H9 (cell line): ENCODE measurements at regions not wholly inside any gene's neighbourhood (a gene's known extent, or its start where the extent isn't known, plus 50 kb on each side); places are given as distances from the start of the nearest gene placed in this dataset.

Experiments used
- DNase-seq: peaks from one replicate; pipeline ENCODE4 v3.0.0-alpha.2; 2017
- H2AFZ ChIP-seq: one replicate; pipeline ENCODE4 v1.6.1; 2013; ENCODE audit warnings: mild to moderate bottlenecking, low read length, control low read depth, moderate library complexity
- H2AK5ac ChIP-seq: 2 replicates; pipeline ENCODE4 v1.6.1; 2013; ENCODE audit warnings: low read length, control low read depth, mixed read lengths; ENCODE audit not compliant: insufficient read length
- H2BK120ac ChIP-seq: one replicate; pipeline ENCODE4 v1.6.1; 2013; ENCODE audit warnings: low read depth, mild to moderate bottlenecking, low read length, control low read depth, inconsistent platforms; ENCODE audit not compliant: poor library complexity, severe bottlenecking
- H2BK12ac ChIP-seq: 2 replicates; pipeline ENCODE4 v1.6.1; 2013; ENCODE audit warnings: low read length, control low read depth, mixed read lengths, low read depth; ENCODE audit not compliant: insufficient read length
- H2BK15ac ChIP-seq: 2 replicates; pipeline ENCODE4 v1.6.1; 2013; ENCODE audit warnings: low read depth, low read length, control low read depth
- H2BK20ac ChIP-seq: one replicate; pipeline ENCODE4 v1.6.1; 2013; ENCODE audit warnings: low read depth, mild to moderate bottlenecking, low read length, control low read depth, inconsistent platforms; ENCODE audit not compliant: poor library complexity, severe bottlenecking
- H2BK5ac ChIP-seq: 2 replicates; pipeline ENCODE4 v1.6.1; 2013; ENCODE audit warnings: low read length, control low read depth, mixed read lengths; ENCODE audit not compliant: insufficient read length
- H3K14ac ChIP-seq: 2 replicates; pipeline ENCODE4 v1.6.1; 2013; ENCODE audit warnings: low read length, control low read depth; ENCODE audit not compliant: insufficient read depth
- H3K18ac ChIP-seq: 2 replicates; pipeline ENCODE4 v1.6.1; 2013; ENCODE audit warnings: low read depth, mild to moderate bottlenecking, mixed read lengths, low read length, control low read depth; ENCODE audit not compliant: insufficient read length
- H3K23ac ChIP-seq: 2 replicates; pipeline ENCODE4 v1.6.1; 2013; ENCODE audit warnings: low read length, control low read depth, mixed read lengths, low read depth; ENCODE audit not compliant: insufficient read length
- H3K23me2 ChIP-seq: 2 replicates; pipeline ENCODE4 v1.6.1; 2013; ENCODE audit warnings: low read depth, mild to moderate bottlenecking, mixed read lengths, low read length, control low read depth; ENCODE audit not compliant: insufficient read length, poor library complexity, severe bottlenecking
- H3K27ac ChIP-seq: 2 replicates; pipeline ENCODE4 v1.5.1; 2013; ENCODE audit warnings: low read length, control low read depth, mixed read lengths, low read depth; ENCODE audit not compliant: insufficient read length
- H3K27me3 ChIP-seq: 2 replicates; pipeline ENCODE4 v1.6.1; 2013; ENCODE audit warnings: low read length, control low read depth, inconsistent platforms; ENCODE audit not compliant: insufficient read depth
- H3K4ac ChIP-seq: 2 replicates; pipeline ENCODE4 v1.6.1; 2013; ENCODE audit warnings: low read depth, mild to moderate bottlenecking, control low read depth, inconsistent platforms, low read length, moderate library complexity
- H3K4me1 ChIP-seq: 2 replicates; pipeline ENCODE4 v1.6.1; 2013; ENCODE audit warnings: low read length, control low read depth, inconsistent platforms; ENCODE audit not compliant: insufficient read depth
- H3K4me2 ChIP-seq: 2 replicates; pipeline ENCODE4 v1.6.1; 2013; ENCODE audit warnings: low read length, control low read depth, mixed read lengths; ENCODE audit not compliant: insufficient read length, insufficient read depth
- H3K56ac ChIP-seq: 2 replicates; pipeline ENCODE4 v1.6.1; 2013; ENCODE audit warnings: low read depth, mild to moderate bottlenecking, mixed read lengths, low read length, control low read depth; ENCODE audit not compliant: insufficient read length
- H3K79me1 ChIP-seq: 2 replicates; pipeline ENCODE4 v1.6.1; 2013; ENCODE audit warnings: low read depth, mild to moderate bottlenecking, moderate library complexity, low read length, control low read depth, inconsistent platforms; ENCODE audit not compliant: insufficient read depth, poor library complexity, severe bottlenecking
- H3K79me2 ChIP-seq: 2 replicates; pipeline ENCODE4 v1.6.1; 2013; ENCODE audit warnings: low read length, control low read depth, inconsistent platforms; ENCODE audit not compliant: insufficient read depth
- H3K9ac ChIP-seq: 2 replicates; pipeline ENCODE4 v1.6.1; 2013; ENCODE audit warnings: low read length, control low read depth, mixed read lengths; ENCODE audit not compliant: insufficient read length; ENCODE audit errors: extremely low read depth
- H3K9me3 ChIP-seq: one replicate; pipeline ENCODE4 v1.6.1; 2013; ENCODE audit warnings: low read depth, low read length, inconsistent platforms; ENCODE audit not compliant: control insufficient read depth
- H3T11ph ChIP-seq: one replicate; pipeline ENCODE4 v1.6.1; 2013; ENCODE audit warnings: mild to moderate bottlenecking, low read length, control low read depth, inconsistent platforms
- H4K20me1 ChIP-seq: one replicate; pipeline ENCODE4 v1.6.1; 2013; ENCODE audit not compliant: control insufficient read depth, insufficient read length, insufficient read depth
- H4K5ac ChIP-seq: 2 replicates; pipeline ENCODE4 v1.6.1; 2013; ENCODE audit warnings: low read depth, mild to moderate bottlenecking, mixed read lengths, low read length, control low read depth; ENCODE audit not compliant: insufficient read length
- H4K8ac ChIP-seq: replicated peaks from 2 replicates; pipeline ENCODE4 v1.6.1; 2013; ENCODE audit warnings: low read length, control low read depth, mixed read lengths, low read depth; ENCODE audit not compliant: insufficient read length
- H4K91ac ChIP-seq: 2 replicates; pipeline ENCODE4 v1.6.1; 2013; ENCODE audit warnings: low read depth, mild to moderate bottlenecking, moderate library complexity, mixed read lengths, low read length, control low read depth; ENCODE audit not compliant: insufficient read length
- H3K27ac Mint-ChIP-seq, 3 experiments: 2 replicates in 2 of 3; 3 replicates in 1 of 3; pipeline ENCODE4 v1.8.0; 2020 to 2021; ENCODE audit warnings: mixed read lengths in 3 of 3, mild to moderate bottlenecking in 1 of 3, moderate library complexity in 1 of 3
- H3K27me3 Mint-ChIP-seq: 2 replicates; pipeline ENCODE4 v1.8.0; 2021; ENCODE audit warnings: low read depth, mild to moderate bottlenecking, moderate library complexity, mixed read lengths
- H3K36me3 Mint-ChIP-seq, 3 experiments: 2 replicates in 2 of 3; 3 replicates in 1 of 3; pipeline ENCODE4 v1.8.0; 2020 to 2021; ENCODE audit warnings: low read depth in 3 of 3, mixed read lengths in 3 of 3; ENCODE audit not compliant: insufficient read depth in 1 of 3
- H3K4me1 Mint-ChIP-seq, 2 experiments: 2 replicates each; pipeline ENCODE4 v1.8.0; 2020; ENCODE audit warnings: mixed read lengths in 2 of 2
- H3K4me3 Mint-ChIP-seq, 2 experiments: 2 replicates in 1 of 2; 3 replicates in 1 of 2; pipeline ENCODE4 v1.8.0; 2020 to 2021; ENCODE audit warnings: mild to moderate bottlenecking in 2 of 2, mixed read lengths in 2 of 2, moderate library complexity in 1 of 2
- H3K9me3 Mint-ChIP-seq, 2 experiments: 2 replicates in 1 of 2; 3 replicates in 1 of 2; pipeline ENCODE4 v1.8.0; 2020; ENCODE audit warnings: mild to moderate bottlenecking in 2 of 2, mixed read lengths in 2 of 2, moderate library complexity in 1 of 2
- WGBS: extraction: QIAGEN DNeasy Blood & Tissue Kit; methylation state at CpG from one replicate; pipeline ENCODE4 v1.1.7; 2013; ENCODE audit warnings: missing lambda C conversion rate, low lambda C conversion rate, mixed read lengths; ENCODE audit not compliant: insufficient read length; ENCODE audit errors: extremely low coverage; 5-methylcytosine and 5-hydroxymethylcytosine counted together
- TF ChIP-seq, protein P1 (sequence below): fragments of 200-600 bp; sonication (generic); conservative IDR thresholded peaks from 3 replicates; pipeline ENCODE4 v1.8.0; 2021; ENCODE audit warnings: antibody characterized with exemption, mild to moderate bottlenecking

- Histone ChIP-seq H3K9ac (no peak overlapping the region), H2BK15ac (no peak overlapping the region), H4K8ac (no peak overlapping the region), H3K23ac (no peak overlapping the region), H3K4me1 (no peaks in the 10 kb centered on the region), H3K18ac (no peak overlapping the region), H3K23me2 (no peaks in the 10 kb centered on the region), H3K56ac (no peak overlapping the region), H2AFZ (no peak overlapping the region), H3K14ac (no peak overlapping the region), H3K27me3 (no peaks in the 10 kb centered on the region), H3K4ac (no peak overlapping the region), H2BK20ac (no peak overlapping the region), H4K5ac (no peak overlapping the region), H2AK5ac (no peak overlapping the region), H2BK12ac (no peak overlapping the region), H3T11ph (no peak overlapping the region), H3K79me2 (no peaks in the 10 kb centered on the region), H3K4me2 (no peak overlapping the region), H3K79me1 (no peaks in the 10 kb centered on the region), H3K27ac (no peak overlapping the region), H4K20me1 (no peaks in the 10 kb centered on the region), H3K9me3 (no peaks in the 10 kb centered on the region), H2BK5ac (no peak overlapping the region), H4K91ac (no peak overlapping the region), H2BK120ac (no peak overlapping the region)
- TF ChIP-seq, protein P1, sequence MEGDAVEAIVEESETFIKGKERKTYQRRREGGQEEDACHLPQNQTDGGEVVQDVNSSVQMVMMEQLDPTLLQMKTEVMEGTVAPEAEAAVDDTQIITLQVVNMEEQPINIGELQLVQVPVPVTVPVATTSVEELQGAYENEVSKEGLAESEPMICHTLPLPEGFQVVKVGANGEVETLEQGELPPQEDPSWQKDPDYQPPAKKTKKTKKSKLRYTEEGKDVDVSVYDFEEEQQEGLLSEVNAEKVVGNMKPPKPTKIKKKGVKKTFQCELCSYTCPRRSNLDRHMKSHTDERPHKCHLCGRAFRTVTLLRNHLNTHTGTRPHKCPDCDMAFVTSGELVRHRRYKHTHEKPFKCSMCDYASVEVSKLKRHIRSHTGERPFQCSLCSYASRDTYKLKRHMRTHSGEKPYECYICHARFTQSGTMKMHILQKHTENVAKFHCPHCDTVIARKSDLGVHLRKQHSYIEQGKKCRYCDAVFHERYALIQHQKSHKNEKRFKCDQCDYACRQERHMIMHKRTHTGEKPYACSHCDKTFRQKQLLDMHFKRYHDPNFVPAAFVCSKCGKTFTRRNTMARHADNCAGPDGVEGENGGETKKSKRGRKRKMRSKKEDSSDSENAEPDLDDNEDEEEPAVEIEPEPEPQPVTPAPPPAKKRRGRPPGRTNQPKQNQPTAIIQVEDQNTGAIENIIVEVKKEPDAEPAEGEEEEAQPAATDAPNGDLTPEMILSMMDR = no peak
- Mint-ChIP-seq H3K4me1 (peaks cover 14 to 15% of the 10 kb centered on the region in 2 experiments), H3K27me3 (peaks cover 3% of the 10 kb centered on the region; the same call in 1 of the 2 replicates), H3K4me3 (no peak overlapping the region), H3K27ac (no peak overlapping the region), H3K9me3 (no peaks in the 10 kb centered on the region), H3K36me3 (peaks cover 0 to 4% (median 0%) of the 10 kb centered on the region in 3 experiments; a peak in 2 of 7 replicates)
- no CpG with 5 or more reads among the region's 4 CpGs for WGBS
- no peak for DNase-seq
These were observed 367.7 kb upstream of the CDH11 start for GRCh38 chr16:65489531-65490023.
